ENCODE measurements at regions not wholly inside any gene's neighbourhood (a gene's known extent, or its start where the extent isn't known, plus 50 kb on each side); places are given as distances from the start of the nearest gene placed in this dataset.
"Not testable (repeated sequence)": the region's sequence is repeated elsewhere in the genome, so short reads cannot be mapped to it uniquely, and the experiment has no call there.

GRCh38 chr10:44292390-44293002 is 92.4 kb downstream of the CXCL12 start:
- H3K36me3 Mint-ChIP-seq (ENCODE audit: low read depth), result no peaks in the 10 kb centered on the region
- no peaks in the 10 kb centered on the region for H3K9me3 Mint-ChIP-seq
- H3K27ac Mint-ChIP-seq, result no peak overlapping the region
- H3K4me1 Mint-ChIP-seq (ENCODE audit: low read depth), result no peaks in the 10 kb centered on the region
- peaks cover 25% of the 10 kb centered on the region for H3K27me3 Mint-ChIP-seq
- no peak for DNase-seq
- H3K4me3 Mint-ChIP-seq, result no peak overlapping the region

DNA sequence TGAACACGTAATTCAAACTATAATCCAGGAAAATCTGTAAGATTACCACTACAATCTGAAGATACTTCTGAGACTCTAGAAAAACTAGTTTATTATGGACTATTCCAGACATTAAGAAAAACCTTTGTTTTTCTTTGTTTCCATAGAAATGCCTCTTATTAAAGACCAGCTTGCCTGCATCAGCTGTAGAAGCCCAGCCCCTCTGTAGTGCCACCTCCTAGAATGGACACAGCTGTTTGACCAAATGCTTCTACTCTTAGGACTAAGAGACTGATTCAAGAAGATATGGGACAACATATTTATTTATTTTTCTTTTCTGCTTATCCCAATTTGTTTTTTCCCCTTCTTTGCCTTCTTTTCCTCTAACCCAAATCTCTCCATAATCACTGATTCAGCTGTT is 93.8 kb downstream of the CXCL12 start:
- H3K36me3 Mint-ChIP-seq (ENCODE audit: low read depth), result no peaks in the 10 kb centered on the region
- no peak overlapping the region for H3K4me3 Mint-ChIP-seq
- H3K9me3 Mint-ChIP-seq, result no peaks in the 10 kb centered on the region
- H3K4me1 Mint-ChIP-seq (ENCODE audit: low read depth), result no peaks in the 10 kb centered on the region
- peaks cover 28% of the 10 kb centered on the region for H3K27me3 Mint-ChIP-seq
- H3K27ac Mint-ChIP-seq, result no peak overlapping the region
- DNase-seq, result no peak

DNA sequence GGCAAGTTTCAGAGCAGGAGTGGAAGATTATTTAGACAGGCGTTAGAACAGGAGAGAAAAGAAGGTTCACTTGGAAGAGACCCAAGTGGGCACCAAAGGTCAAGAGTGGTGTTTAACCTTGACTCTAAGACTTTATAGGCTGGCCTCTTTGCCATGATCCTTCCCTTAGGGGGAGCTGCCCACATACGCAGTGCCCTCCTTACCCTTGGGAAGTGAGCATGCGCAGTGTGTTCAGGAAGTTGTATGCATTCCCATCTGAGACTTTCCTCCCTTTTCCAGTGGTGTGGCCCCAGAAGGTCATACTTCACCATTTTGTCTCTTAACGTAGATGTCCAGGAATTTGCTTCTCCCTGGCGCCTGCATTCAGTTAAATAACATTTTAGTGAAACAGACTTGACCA is 95.8 kb downstream of the CXCL12 start:
- no peaks in the 10 kb centered on the region for H3K36me3 Mint-ChIP-seq (ENCODE audit: low read depth)
- H3K27me3 Mint-ChIP-seq, result peaks cover 41% of the 10 kb centered on the region
- H3K4me3 Mint-ChIP-seq, result no peak overlapping the region
- no peak overlapping the region for H3K27ac Mint-ChIP-seq
- DNase-seq, result no peak
- no peaks in the 10 kb centered on the region for H3K9me3 Mint-ChIP-seq
- no peaks in the 10 kb centered on the region for H3K4me1 Mint-ChIP-seq (ENCODE audit: low read depth)

- no peak for DNase-seq
- Mint-ChIP-seq H3K4me3 (no peak overlapping the region), H3K27ac (no peak overlapping the region), H3K36me3 (ENCODE audit: low read depth) (no peaks in the 10 kb centered on the region), H3K9me3 (no peaks in the 10 kb centered on the region), H3K27me3 (peaks cover 39% of the 10 kb centered on the region), H3K4me1 (ENCODE audit: low read depth) (no peaks in the 10 kb centered on the region)
Measured at GRCh38 chr10:44287408-44287807, 97.5 kb downstream of the CXCL12 start.

- Mint-ChIP-seq H3K27me3 (peaks cover 31% of the 10 kb centered on the region), H3K4me3 (no peak overlapping the region), H3K36me3 (ENCODE audit: low read depth) (no peaks in the 10 kb centered on the region), H3K27ac (no peak overlapping the region), H3K4me1 (ENCODE audit: low read depth) (no peaks in the 10 kb centered on the region), H3K9me3 (no peaks in the 10 kb centered on the region)
- no peak for DNase-seq
Measured at GRCh38 chr10:44284198-44285084, 100.5 kb downstream of the CXCL12 start.

GRCh38 chr10:44282626-44283300 is 102.1 kb downstream of the CXCL12 start:
- no peaks in the 10 kb centered on the region for H3K9me3 Mint-ChIP-seq
- H3K36me3 Mint-ChIP-seq (ENCODE audit: low read depth), result no peaks in the 10 kb centered on the region
- H3K27me3 Mint-ChIP-seq, result peaks cover 32% of the 10 kb centered on the region
- H3K27ac Mint-ChIP-seq, result no peak overlapping the region
- no peak overlapping the region for H3K4me3 Mint-ChIP-seq
- no peak for DNase-seq
- H3K4me1 Mint-ChIP-seq (ENCODE audit: low read depth), result no peaks in the 10 kb centered on the region

- H3K27me3 Mint-ChIP-seq, result peaks cover 28% of the 10 kb centered on the region
- no peak overlapping the region for H3K27ac Mint-ChIP-seq
- DNase-seq, result no peak
Measured at GRCh38 chr10:44281662-44282061, 103.2 kb downstream of the CXCL12 start.

DNA sequence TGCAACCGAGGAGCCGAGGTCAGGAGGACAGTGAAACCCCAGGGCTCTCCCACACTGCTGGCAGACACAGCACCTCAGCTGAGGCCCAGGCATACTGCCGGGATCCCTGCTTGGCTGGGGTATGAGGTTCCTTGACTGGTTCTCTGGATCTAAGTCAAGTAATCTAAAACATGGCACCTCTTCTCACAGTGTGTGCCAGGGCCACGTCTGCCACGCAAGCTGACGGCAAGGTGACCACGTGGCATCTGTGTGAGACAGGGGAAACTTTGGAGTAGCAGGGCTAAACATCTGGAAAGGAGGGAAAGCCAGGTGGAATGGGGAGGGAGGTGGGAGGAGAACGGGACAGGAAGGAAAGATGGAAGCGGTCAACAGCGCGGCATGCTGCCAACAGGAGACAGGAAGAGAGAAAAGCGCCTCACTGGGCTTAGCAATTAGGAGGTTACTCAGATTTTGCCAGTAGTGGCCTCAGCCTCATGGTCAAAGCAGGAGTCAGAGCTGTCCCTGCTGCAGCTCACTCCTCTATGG is 103.7 kb downstream of the CXCL12 start:
- Mint-ChIP-seq H3K4me1 (ENCODE audit: low read depth) (no peaks in the 10 kb centered on the region), H3K36me3 (ENCODE audit: low read depth) (no peaks in the 10 kb centered on the region), H3K9me3 (peaks cover 3% of the 10 kb centered on the region), H3K4me3 (no peak overlapping the region), H3K27me3 (peaks cover 25% of the 10 kb centered on the region), H3K27ac (no peak overlapping the region)
- DNase-seq, result no peak

More at GRCh38 chr10:44281662-44282061, 103.2 kb downstream of the CXCL12 start:
- H3K36me3 Mint-ChIP-seq (ENCODE audit: low read depth), result no peaks in the 10 kb centered on the region
- no peak overlapping the region for H3K4me3 Mint-ChIP-seq
- H3K4me1 Mint-ChIP-seq (ENCODE audit: low read depth), result no peaks in the 10 kb centered on the region
- no peaks in the 10 kb centered on the region for H3K9me3 Mint-ChIP-seq

GRCh38 chr10:44280226-44281014 is 104.5 kb downstream of the CXCL12 start:
- Mint-ChIP-seq H3K36me3 (ENCODE audit: low read depth) (no peaks in the 10 kb centered on the region), H3K9me3 (peaks cover 5% of the 10 kb centered on the region), H3K27ac (no peak overlapping the region), H3K27me3 (peaks cover 23% of the 10 kb centered on the region), H3K4me3 (no peak overlapping the region), H3K4me1 (ENCODE audit: low read depth) (no peaks in the 10 kb centered on the region)
- DNase-seq, result no peak

- Mint-ChIP-seq H3K9me3 (peaks cover 5% of the 10 kb centered on the region), H3K4me1 (ENCODE audit: low read depth) (no peaks in the 10 kb centered on the region), H3K27ac (no peak overlapping the region), H3K4me3 (no peak overlapping the region), H3K27me3 (peaks cover 15% of the 10 kb centered on the region), H3K36me3 (ENCODE audit: low read depth) (no peaks in the 10 kb centered on the region)
- DNase-seq, result no peak
Measured at GRCh38 chr10:44279426-44280126, 105.3 kb downstream of the CXCL12 start.

- H3K27me3 Mint-ChIP-seq, result peaks cover 12% of the 10 kb centered on the region
- H3K9me3 Mint-ChIP-seq, result peaks cover 5% of the 10 kb centered on the region
- H3K36me3 Mint-ChIP-seq (ENCODE audit: low read depth), result no peaks in the 10 kb centered on the region
- DNase-seq, result no peak
- no peak overlapping the region for H3K27ac Mint-ChIP-seq
- H3K4me1 Mint-ChIP-seq (ENCODE audit: low read depth), result no peaks in the 10 kb centered on the region
- H3K4me3 Mint-ChIP-seq, result no peak overlapping the region
Measured at GRCh38 chr10:44278837-44279324, 106.0 kb downstream of the CXCL12 start.

GRCh38 chr10:44268435-44268948 is 116.4 kb downstream of the CXCL12 start:
- H3K27ac Mint-ChIP-seq; H3K36me3 Mint-ChIP-seq (ENCODE audit: low read depth); H3K4me1 Mint-ChIP-seq (ENCODE audit: low read depth); H3K4me3 Mint-ChIP-seq; DNase-seq: not testable (repeated sequence)
- H3K9me3 Mint-ChIP-seq, result peaks cover 11% of the 10 kb centered on the region
- H3K27me3 Mint-ChIP-seq, result peaks cover 14% of the 10 kb centered on the region

- H3K4me3 Mint-ChIP-seq, result no peak overlapping the region
- H3K9me3 Mint-ChIP-seq, result peaks cover 11% of the 10 kb centered on the region
- H3K27me3 Mint-ChIP-seq, result peaks cover 17% of the 10 kb centered on the region
- H3K27ac Mint-ChIP-seq, result no peak overlapping the region
- DNase-seq, result no peak
- H3K4me1 Mint-ChIP-seq (ENCODE audit: low read depth), result no peaks in the 10 kb centered on the region
- H3K36me3 Mint-ChIP-seq (ENCODE audit: low read depth), result no peaks in the 10 kb centered on the region
Measured at GRCh38 chr10:44267007-44267406, 117.9 kb downstream of the CXCL12 start.
